GM21381 (cell line): ENCODE measurements at regions not wholly inside any gene's neighbourhood (a gene's known extent, or its start where the extent isn't known, plus 50 kb on each side); places are given as distances from the start of the nearest gene placed in this dataset.

Source experiments
- ATAC-seq: cut with Tn5 transposase; IDR thresholded peaks from one replicate; pipeline ENCODE4 v1.9.1; 2021; ENCODE audit warnings: mild to moderate bottlenecking, moderate library complexity; ENCODE audit not compliant: unreplicated experiment

DNA sequence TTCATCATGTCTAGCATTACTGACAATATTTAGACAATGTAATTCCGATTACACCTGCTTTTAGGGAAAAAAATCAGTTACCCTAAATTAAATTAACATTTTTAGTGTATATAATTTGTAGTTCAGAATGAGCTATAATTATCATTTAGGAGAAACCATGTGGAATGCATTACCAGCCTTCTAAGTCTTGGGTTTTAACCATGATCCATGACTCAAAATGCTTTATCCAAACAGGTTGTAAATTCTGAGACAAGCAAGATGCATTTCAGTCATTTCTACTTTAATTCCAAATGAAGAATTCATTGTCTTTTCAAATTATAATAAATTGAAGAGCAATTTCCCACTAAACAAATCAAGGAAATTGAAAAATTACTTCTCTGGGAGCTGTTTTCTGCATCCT, 243.7 kb upstream of the LRIG1 start:
- no peak for ATAC-seq

DNA sequence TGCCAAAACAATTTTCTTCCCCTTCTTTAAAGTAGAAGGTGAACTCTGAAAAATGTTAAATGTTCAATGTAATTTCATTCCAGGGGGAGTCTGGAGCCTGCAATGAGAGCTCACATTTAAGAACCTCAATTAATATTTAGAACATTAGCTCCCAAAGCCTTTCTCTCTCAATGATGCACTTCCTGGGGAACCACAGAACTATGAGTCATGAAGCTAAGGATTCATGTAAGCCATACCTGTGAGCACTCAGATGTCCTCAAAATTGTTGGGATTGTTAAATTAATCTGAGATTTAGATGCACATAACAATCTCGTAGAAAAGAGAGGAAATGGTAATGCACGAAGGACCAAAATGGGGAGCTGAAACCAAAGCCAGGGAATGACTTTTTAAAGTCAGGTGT, 244.2 kb upstream of the LRIG1 start:
- no peak for ATAC-seq

DNA sequence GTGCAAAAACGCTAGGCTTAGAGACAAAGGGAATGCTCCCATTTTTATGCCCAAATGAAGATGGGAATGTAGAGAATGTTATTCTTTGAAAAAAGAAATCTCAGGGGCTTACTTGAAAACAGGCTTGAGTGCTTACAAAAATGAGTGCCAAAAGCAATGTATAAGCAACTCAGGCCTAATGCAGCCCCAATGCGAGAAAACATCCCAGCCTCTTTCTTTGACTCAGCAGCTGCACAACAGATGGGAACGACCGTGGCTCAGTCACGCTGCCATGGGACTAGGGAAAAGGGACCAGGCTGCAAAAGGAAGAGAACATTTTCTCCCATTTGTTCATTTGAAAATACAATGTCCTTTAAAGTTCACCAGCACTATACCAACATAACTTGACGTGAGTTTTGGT, 246.4 kb upstream of the LRIG1 start:
- no peak for ATAC-seq

DNA sequence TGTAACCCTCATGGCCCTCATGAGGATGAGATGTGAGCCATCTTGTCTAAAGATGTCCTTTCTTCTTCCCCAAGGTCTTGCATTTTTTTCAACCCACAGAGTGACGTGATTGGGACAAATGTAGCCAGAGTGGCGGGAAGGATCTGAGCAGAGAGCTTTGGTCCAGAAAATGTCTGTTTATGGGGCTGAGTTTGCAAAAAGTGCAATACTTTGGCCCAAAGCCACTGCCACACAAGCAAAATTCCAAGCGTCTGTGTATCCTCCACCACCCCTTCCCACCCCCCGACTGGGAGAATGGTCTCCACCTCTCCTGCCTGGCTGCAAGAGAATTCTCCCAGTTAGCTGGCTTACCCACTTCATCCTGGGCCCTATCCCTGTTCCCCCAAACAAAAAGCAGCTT, 246.9 kb upstream of the LRIG1 start:
- ATAC-seq: no peak

DNA sequence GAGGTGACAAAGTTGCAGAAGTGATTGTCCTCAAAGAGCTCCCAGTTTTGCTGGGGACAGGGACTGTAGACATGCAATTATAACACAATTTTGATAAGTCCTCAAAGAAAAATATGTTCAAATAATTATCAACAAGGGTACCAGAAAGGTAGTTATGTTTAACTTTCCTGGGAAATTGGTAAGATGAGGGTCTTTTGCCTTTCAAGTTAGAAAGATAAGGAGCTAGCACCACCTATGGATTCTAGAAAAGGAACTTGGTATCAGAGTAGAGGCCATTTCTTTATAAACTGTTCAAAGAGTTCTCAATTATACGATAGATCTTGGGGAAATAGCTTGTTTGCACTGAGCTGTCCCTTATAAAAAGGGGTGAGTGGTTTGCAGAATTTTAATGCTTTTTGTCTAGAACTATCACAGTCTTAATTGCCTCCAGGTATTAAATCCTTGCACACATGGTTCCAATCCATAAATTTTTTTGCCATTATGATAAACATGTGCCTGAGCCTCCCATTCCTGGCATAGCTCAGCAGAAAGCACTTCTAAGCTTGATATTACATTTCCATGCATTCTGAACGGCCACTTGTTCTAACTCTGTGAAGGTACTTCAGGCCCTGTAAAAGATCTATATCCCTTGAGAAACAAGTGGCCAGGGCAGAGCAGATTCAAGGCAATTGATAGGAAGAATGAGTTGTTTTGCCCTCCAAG, 247.5 kb upstream of the LRIG1 start:
- no peak for ATAC-seq

DNA sequence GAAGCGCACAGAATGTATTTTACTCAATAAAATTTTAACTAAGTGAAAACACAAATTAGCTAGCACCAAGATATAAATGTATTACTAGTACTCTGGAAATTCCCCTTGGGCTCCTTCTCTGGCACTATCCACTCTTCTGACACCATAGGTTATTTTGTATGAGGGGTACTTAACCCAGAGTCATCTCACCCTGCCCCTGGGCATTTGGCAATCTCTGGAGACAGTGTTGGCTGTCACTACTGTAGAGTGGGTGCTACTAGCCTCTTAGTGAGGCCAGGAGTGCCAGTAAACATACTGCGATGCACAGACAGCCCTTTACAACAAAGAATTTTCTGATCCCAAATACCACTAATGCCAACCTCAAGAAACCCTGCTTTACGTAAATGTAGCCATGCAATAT, 246.3 kb upstream of the KBTBD8 start:
- ATAC-seq: no peak

DNA sequence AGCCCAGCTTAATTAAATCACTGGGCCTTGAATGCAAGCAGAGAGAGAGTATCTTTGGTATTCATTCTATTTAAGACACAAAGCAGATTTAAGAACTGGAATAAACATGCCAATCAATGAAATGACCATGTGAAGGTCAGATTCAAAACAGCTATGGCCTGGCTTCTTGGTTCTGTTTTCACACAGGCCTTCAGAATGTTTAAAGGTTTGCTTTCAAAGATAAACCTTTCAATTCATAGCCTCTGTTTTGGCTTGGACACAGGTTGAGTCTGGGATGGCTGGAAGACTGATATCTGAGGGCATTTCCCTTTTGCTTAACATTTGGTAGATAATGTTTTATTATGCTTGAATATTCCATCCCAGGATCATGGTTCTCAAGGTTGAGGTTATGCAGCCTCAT, 244.4 kb upstream of the KBTBD8 start:
- ATAC-seq: no peak

DNA sequence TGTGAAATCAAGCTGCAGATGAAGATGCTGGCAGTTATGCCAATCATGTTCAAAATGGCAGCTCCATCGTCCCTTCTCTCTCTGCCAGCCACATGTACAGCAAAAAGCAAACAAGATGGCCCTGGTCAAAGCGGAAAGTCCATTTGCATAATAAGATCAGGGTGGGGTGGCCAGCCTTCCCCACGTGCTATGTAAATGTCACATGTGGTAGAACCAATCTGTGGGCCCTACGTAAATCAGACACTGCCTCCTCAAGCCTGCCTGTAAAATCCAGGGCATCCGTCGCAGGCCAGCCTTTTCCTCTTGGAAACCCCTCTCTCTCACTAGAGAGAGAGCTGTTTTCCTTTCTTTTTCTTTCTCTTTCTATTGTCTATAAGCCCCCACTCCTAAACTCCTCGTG, 243.5 kb upstream of the KBTBD8 start:
- ATAC-seq: no peak

DNA sequence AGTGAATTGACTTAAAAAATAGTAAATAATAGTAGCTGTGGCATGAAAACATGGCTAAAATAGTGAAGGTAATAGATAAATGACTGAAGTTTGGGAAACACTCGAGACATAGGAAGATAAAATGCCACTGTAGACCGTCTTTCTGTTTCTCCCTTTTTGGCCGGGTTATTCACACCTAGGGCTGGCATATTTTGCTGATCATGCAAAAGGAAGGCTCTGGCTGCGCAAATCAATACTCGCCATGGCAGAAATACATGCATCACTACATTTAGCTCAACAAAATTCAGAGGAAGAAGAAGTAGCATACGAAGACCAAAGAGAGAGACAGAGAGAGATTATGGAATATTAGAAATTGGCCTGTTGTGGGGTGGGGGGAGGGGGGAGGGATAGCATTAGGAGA, 242.2 kb upstream of the KBTBD8 start:
- no peak for ATAC-seq

DNA sequence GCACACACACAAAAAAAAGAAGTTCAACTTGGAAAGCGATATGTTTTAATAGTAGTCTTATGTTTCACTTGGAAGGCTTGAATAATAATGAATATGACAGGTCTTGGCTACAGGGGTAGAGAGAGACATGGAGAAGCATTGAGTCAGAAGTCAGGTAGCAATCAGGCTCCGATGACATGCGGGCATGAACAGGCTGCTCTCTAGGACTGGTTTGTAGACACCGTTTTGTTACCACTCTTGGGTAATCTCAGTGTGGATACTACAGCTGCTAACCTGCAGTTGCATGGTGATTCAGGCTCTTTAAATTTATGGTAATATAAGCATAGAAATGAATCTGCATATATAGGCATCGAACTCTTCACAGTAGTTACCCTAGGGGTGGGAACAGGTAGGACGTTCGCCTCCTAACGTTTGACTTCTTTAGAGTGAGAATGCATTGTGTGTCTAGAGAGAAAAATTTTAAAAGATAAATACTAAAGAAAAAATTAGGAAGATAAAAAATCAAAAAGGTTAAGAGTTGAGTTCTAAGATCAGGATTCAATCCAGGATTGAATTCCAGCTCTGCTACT, 241.6 kb upstream of the KBTBD8 start:
- no peak for ATAC-seq

DNA sequence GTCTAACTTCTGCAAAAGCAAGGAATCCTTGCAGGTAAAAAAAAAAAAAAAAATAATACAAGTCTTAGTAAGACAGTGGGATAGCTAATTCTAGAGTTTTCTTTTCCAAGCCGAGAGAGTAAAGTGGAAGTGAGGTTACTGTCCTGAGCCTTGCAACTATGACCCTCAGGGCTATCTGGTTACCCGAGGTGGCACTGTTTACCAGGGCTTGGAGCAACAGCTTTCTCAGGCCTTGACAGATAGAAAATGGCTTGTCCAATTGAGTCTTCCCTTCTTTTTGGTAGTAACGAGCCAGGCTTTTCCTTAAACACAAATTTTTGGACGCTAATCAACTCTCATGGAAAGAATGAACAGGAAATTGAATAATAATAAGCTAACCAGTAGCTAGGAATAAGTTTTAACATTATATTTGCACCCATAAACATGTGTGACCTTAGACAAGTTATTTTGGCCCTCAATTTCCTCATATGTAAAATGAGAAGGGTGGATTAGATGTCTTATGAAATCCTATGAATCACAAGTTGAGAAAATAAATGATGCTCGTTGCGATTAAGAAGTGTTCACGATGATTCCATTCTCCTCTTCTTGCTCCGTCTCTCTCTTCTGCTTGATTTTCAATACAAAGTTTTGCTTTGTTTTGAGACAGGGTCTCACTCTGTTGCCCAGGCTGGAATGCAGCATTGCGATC, 236.9 kb upstream of the KBTBD8 start:
- ATAC-seq: no peak

DNA sequence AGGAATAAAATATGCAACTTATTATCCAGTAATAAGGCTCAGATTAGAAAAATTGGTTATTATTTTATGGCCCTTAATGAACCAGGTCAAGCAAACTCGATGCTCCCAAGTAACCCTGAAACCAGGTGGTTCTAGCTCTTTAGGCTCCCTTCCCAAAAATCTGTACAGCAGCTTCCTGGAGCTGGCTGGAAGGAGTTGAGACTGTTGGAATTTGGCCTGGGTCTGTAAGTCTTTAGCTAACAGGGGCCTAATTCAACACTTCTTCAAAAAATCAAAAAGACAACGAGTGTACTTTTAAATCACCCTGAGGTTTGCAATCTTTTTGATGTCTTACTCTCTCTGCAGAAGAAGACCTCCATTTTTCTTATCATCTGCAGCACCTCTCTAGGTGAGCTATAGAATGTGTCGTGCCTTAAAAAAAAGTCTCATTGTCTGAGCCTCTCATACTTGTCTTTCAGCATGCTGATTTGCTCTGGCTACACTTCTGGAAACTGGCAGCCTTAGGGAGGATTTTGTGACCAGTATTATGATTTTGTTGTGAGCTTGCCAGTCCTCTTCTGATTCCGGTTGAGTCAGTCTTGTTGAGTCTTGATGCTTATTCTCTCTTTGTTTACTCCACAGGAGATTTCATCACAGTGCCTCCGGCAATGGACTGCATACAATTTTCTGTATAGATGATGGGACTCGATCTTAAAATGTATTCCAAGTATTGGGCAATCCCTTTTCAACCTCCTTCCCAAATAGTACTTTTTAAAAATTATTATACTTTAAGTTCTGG, 235.0 kb upstream of the KBTBD8 start:
- no peak for ATAC-seq

DNA sequence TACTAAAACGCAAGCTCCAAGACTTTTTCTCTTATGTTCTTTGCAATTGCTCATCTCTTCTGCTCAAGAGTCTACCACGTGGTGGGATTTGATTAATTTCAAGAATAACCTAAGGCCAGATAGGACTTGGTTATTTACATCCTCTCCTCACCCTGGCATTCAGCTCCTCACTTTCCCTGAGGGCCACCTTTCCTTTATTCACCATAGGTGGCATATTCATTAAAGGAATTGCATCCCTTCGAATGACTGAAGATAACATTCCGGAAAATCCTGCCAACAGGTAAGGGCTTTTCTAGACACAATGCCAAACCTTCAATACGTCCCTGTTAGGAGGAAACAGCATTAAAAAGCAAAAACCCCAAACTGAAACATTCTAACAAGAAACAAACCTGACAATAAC, 220.0 kb upstream of the KBTBD8 start:
- ATAC-seq: no peak

DNA sequence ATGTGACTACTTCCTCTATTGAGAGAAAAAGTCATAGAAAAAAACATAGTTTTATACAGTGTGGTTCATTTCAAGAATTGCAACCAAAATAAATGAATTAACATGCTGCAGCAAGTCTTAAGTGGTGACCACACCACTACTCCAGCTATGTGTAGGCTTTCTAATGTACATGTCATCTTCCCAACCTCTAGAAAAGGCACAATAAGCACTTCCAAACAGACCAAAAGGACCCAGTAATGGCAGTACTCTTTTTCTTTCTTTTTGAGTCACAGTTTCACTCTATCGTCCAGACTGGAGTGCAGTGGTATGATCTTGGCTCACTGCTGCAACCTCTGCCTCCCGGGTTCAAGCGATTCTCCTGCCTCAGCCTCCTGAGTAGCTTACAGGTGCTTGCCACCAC, 219.3 kb upstream of the KBTBD8 start:
- ATAC-seq: no peak

DNA sequence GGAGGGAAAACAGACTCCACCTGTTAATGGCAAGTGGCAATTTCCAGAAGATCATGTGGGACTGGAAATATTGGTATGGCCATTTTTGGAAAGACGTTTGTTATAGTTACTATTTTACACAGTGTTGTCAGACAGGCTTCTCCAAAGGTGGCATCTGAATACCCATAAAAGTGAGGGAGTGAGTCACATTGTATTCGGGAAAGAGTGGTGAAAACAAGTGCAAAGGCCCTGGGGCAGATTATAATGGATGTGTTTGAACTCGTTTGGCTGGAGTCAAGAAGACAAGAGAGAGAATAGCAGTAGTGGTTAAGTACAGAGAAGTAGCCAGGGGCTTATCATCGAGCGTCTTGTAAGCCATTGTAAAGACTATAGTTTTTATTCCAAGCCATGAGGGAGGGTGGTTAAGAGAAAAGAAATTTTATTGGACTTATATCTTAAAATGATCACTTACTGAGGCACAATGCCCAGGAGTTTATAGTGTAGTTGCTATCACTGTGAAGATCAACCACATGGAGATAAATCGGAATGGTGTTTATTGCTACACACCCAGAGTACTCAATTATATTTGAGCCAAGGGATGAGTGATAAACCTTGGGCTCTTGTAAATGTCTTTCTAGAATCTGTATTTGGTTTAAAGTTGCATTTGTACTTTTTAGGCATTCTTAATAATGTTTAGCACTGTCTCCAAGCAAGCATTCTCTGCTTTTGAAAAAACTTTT, 212.8 kb upstream of the KBTBD8 start:
- no peak for ATAC-seq

DNA sequence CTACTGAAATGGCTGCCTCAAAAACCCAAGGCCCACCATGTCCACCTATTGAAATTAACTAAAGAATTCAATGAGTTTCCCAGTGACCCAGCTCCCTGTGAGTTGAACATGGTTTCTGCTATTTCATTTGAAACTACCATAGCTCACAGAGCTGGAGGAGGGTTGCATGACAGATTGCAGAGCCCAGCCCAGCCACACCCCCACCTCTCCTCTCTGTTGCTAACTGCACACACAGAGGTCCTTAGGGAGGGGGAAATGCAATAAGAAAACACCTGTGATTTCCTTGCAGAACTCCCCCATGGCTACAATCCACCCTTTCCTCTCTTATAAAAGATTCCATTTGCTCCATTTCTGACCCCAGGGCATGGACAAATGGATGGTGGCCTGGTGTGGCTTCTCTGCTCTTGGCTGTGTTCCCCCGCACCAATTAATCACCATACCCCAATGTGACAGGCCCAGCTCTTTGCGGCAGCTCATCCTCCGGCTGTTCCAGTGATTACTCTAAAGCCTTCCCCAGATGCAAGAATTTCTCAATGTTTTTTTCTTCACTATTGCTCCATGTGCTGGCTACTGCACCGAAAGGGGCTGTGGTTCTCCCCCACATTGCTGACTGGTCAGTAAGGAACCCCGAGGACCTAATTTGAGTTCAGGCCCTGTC, 208.4 kb upstream of the KBTBD8 start:
- no peak for ATAC-seq

DNA sequence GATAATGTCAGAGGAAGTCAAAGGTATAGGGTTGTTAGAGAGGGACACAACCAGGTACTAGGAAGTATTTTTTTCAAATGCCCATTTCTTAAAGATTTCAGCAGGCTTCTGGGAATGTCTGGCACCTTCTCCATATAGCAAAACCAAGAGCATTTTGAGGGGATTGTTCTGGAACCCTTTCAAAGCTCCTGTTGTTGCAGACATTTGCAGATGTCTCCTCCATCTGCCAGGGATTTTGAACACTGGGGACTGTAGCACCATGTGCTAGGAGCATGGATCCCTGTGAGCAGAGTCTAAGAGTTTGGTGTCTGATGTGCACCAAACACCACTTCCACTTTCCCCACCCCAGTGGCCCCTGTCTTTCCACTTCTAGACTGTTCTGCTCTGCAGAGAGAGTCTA, 206.0 kb upstream of the KBTBD8 start:
- no peak for ATAC-seq

DNA sequence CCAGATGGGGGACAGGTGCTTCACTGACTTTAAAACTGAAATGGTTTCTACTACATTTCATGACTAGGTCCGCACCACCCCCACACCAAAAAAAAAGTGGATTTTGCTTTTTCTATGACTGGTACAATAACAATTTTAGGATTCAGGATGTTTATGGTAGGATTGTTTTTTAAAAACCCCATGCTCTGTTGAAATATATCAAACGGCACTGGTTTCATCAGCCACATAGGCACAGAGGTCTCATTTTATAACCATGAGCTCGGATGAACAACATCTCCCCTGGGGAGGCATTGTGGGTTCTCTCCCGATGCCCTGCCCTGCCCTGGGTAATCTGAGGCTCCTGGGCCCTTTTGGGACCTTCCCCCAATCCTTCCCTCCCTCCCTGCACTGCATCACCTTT, 202.7 kb upstream of the KBTBD8 start:
- ATAC-seq: no peak

DNA sequence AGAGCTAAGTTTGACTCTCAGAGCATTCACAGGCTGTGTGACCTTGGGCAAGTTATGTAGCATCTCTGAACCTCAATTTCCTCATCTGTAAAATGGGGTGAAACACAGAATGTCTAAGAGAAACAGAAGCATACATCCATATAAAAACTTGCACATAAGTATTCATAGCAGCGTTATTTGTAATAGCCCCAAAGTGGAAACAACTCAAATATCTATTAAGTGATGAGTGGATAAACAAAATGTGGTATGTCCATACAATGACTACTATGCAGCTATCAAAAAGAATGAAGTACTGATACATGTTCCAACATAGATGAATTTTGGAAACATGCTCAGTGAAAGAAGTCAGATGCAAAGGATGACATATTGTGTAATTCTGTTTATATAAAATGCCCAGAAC, 201.8 kb upstream of the KBTBD8 start:
- ATAC-seq: no peak

DNA sequence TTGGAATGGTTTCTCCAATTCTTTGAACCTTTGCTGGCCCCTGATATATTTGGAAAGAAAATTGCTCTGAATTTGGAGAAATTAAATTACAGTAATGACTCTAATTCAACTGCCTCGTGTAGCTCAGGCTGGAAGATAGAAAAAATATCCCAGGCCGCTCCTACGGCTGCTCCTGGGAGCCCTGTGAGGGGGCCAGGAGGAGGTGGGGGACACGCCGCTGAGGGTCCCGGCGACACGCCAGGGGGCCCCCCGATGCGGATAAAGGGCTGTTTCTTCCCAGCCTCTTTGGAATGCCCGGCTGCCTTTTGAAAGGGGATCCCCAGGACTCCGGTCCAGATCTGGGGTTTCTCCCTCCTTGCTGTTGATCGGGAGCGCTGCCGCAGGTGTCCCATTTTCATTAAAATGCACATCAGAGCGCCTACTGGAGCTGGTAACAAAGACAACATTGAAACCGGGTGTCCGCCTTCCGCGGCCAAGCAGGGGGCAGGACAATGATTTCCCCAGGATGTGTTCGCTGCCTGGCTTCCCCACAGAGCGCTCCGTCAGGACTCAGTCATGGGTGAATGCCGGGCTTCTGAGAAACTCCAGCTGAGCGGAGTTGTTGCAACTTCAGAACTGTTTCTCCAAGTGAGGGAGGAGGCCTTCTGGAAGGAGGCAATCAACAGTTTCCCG, 200.1 kb upstream of the KBTBD8 start:
- ATAC-seq: no peak
